Tibial nerve (tissue), 4 donors: ENCODE measurements at regions not wholly inside any gene's neighbourhood (a gene's known extent, or its start where the extent isn't known, plus 50 kb on each side); places are given as distances from the start of the nearest gene placed in this dataset.

Source experiments
- CTCF ChIP-seq, 5 experiments: fragments of 200-600 bp in 3 of 5; fragments of 450-650 bp in 2 of 5; sonication (generic) in 3 of 5; IDR thresholded peaks; one replicate each; pipeline ENCODE4 v1.5.1; 2016 to 2019; ENCODE audit warnings: antibody characterized with exemption in 5 of 5, mild to moderate bottlenecking in 3 of 5, moderate library complexity in 2 of 5
- EP300 ChIP-seq, 2 donors: sonication (generic); formaldehyde crosslinking; IDR thresholded peaks; one replicate each; pipeline ENCODE4 v1.6.1; 2017; ENCODE audit warnings: antibody characterized with exemption in 2 of 2, mild to moderate bottlenecking in 1 of 2
- POLR2A ChIP-seq, 2 donors: fragments of 450-650 bp; IDR thresholded peaks; one replicate each; pipeline ENCODE4 v1.6.1; 2017; ENCODE audit warnings: antibody characterized with exemption in 2 of 2, mild to moderate bottlenecking in 2 of 2, moderate library complexity in 2 of 2

DNA sequence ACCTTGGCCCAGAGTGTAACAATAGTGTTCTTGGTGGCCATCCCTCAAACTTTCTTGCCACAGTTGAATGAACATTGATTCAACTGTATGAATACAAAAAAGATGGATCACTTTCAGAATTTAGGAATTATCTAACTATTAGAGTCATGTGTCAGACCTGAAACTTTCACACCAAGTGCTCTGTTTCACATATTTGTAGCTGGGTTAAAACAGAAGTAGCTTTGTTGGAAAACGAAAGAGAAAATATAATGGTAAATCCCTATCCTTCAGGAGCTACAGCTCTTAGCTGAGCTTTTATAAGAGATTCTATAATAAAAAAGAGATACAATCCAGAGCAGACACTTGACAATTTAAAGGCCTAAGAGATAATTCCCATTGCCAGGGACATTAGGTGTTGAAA lies 719.3 kb downstream of the JRKL start:
- no peak for TF ChIP-seq CTCF (IDR thresholded peaks at IDR 0.05)
- no peak for TF ChIP-seq EP300 (IDR thresholded peaks at IDR 0.05)
- no peak for TF ChIP-seq POLR2A (IDR thresholded peaks at IDR 0.05)
